ENCODE measurements at regions not wholly inside any gene's neighbourhood (a gene's known extent, or its start where the extent isn't known, plus 50 kb on each side); places are given as distances from the start of the nearest gene placed in this dataset.
"Not testable (repeated sequence)": the region's sequence is repeated elsewhere in the genome, so short reads cannot be mapped to it uniquely, and the experiment has no call there.

DNA sequence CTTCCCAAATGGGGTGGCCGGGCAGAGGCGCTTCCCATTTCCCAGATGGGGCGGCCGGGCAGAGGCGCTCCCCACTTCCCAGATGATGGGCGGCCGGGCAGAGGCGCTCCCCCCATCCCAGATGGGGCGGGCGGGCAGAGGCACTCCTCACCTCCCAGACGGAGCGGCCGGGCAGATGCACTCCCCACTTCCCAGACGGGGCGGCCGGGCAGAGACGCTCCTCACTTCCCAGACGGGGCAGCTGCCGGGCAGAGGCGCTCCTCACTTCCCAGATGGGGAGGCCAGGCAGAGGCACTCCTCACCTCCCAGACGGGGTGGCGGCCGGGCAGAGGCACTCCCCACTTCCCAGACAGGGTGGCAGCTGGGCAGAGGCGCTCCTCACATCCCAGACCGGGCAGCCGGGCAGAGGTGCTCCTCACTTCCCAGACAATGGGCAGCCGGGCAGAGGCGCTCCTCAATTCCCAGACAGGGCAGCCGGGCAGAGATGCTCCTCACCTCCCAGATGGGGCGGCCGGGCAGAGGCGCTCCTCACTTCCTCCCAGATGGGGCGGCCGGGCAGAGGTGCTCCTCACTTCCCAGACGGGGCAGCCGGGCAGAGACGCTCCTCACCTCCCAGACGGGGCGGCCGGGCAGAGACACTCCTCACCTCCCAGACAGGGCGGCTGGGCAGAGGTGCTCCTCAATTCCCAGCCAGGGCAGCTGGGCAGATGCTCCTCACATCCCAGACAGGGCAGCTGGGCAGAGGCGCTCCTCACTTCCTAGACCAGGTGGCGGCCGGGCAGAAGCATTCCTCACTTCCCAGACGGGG lies 345.0 kb downstream of the TUBA3C start:
- H3K9me3 ChIP-seq; H3K27ac ChIP-seq; H3K4me1 ChIP-seq; intact Hi-C loops (cut with DNase I); H3K36me3 ChIP-seq; H3K4me3 ChIP-seq; H3K27me3 ChIP-seq; DNase-seq (ENCODE audit: extremely low spot score in 2 of 2): not testable (repeated sequence)

DNA sequence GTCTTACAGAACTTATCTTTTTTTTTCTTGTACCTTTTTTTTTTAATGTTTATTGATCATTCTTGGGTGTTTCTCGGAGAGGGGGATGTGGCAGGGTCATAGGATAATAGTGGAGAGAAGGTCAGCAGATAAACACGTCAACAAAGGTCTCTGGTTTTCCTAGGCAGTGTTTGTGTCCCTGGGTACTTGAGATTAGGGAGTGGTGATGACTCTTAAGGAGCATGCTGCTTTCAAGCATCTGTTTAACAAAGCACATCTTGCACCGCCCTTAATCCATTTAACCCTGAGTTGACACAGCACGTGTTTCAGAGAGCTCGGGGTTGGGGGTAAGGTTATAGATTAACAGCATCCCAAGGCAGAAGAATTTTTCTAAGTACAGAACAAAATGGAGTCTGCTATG lies 345.9 kb downstream of the TUBA3C start:
- intact Hi-C loops (cut with DNase I); DNase-seq (ENCODE audit: extremely low spot score in 2 of 2); H3K4me1 ChIP-seq; H3K27ac ChIP-seq; H3K36me3 ChIP-seq; H3K9me3 ChIP-seq; H3K27me3 ChIP-seq; H3K4me3 ChIP-seq: not testable (repeated sequence)

DNA sequence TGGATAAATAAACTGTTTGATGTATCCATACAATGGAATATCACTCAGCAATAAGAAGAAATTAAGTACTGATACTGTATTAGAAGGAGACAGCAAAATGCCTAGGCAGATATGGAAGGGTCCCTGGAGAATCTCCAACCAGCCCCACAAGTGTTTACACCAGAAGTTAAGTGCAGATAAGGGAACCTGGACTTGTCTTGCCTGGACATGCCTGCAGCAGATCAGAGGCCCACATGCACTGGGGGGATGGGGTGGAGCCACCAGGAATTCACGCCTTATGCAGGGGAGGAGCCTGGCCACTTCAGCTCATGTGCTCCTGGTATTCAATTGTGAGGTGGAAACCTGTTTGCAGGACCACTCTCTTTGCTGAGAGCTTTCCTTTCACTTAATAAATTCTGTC lies 356.9 kb downstream of the TUBA3C start:
- intact Hi-C loops (cut with DNase I); DNase-seq (ENCODE audit: extremely low spot score in 2 of 2); H3K27ac ChIP-seq: not testable (repeated sequence)

DNA sequence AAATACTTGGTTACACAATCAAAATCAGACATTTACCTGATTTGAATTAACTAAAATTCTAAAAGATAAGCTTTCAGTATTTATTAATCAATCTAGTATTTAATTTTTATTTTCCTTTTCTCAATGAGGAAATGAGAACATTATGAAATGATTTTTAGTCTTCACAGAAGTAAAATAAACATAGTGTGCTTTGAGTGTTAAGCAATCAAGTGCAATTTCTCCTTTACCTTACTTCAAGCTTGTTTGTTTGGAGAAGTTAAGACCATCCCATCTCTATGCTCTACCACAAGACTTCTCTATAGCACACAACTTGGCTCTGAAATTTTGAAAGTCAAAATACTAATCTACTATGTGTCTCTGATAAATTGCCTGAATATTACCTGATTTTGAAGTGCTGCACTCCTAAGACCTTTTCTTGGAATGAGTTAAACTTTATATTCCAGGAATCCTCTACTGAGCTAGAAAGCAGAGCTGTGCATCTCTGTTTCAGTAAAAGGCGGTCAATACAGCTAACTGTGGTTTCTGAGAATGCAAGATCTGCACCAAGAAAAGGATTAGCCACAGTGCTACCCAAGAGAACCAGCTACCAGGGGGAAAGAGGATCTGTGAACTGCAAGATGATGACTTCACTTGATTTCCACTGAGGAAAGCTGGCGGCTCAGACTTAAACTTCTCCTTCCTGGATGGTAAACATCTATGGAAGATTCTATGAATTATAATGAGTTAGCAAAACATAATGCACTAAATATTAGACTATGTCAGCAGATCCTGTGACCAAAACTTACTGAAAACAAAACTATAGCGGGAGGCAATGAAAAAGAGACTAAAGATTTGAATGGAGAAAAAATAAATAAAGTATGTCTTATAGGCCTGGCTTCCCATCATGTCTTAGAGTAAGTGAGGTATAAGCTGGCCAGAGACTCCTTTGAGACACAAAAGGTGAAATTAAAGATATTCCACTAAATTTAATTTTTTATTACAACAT lies 358.7 kb downstream of the TUBA3C start:
- DNase-seq (ENCODE audit: extremely low spot score in 2 of 2); H3K4me3 ChIP-seq; H3K36me3 ChIP-seq; H3K4me1 ChIP-seq; intact Hi-C loops (cut with DNase I); H3K27me3 ChIP-seq; H3K9me3 ChIP-seq; H3K27ac ChIP-seq: not testable (repeated sequence)

More for the DNA sequence above, 356.9 kb downstream of the TUBA3C start:
- not testable (repeated sequence) for H3K36me3 ChIP-seq, H3K9me3 ChIP-seq, H3K4me1 ChIP-seq, H3K27me3 ChIP-seq, H3K4me3 ChIP-seq

DNA sequence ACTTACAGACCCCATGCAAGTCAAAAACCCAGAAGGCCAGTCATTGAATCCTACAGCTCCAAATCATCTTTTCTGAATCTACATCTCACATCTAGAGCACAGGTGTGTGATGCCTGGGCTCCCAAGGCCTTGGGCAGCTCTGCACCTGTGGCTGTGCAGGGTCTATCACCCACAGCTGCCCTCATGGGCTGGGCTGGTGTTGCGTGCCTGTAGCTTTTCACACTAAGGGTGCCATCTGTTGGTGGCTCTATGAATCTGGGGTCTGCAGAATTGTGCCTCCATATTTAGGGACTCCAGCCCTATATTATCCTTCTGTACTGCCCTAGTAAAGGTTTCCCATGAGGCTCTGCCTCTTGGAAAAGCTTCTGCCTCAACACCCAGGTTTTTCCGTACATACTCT lies 407.6 kb downstream of the TUBA3C start:
- H3K36me3 ChIP-seq; intact Hi-C loops (cut with DNase I); H3K27me3 ChIP-seq; H3K9me3 ChIP-seq; H3K4me1 ChIP-seq; H3K4me3 ChIP-seq; H3K27ac ChIP-seq; DNase-seq (ENCODE audit: extremely low spot score in 2 of 2): not testable (repeated sequence)

DNA sequence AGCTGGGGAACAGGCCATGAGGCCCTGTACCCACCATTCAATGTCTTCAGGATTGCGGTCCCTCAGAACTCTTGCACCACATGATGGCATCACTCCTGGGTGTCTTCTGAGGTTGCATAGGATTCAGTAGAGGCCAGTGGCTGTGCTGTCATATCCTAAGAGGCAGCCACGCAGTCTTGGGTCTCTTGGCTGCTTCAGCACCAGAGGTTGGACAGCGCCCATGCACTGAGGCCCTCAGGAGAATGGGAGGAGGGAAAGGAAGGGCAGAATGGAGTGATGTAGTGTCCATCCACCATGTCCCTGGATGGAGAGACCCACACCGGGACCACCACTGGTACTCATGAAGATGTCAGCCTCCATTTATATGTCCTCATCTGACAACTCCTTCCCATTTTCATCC lies 439.9 kb downstream of the TUBA3C start:
- H3K4me1 ChIP-seq; H3K36me3 ChIP-seq; intact Hi-C loops (cut with DNase I); H3K9me3 ChIP-seq; H3K27me3 ChIP-seq; H3K4me3 ChIP-seq; H3K27ac ChIP-seq; DNase-seq (ENCODE audit: extremely low spot score in 2 of 2): not testable (repeated sequence)

DNA sequence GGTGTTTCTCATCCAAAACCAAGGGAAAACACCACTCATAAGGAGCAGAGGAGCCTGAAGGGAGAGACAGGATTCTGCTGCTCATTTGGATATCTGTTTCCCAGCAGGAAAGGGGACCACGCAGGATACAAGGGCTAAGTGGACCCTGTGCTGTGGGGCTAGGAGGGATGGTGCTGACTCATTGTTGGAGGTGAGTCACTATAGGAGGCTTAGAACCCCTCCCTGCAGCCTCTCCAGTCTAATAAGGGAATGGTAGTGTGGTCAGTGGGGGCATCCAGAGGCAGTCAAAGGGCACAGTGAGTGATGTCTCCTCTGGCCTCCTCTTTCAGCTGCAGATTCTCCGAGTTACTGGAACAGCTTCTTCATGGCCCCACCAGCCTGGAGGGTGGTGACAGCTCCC lies 442.3 kb downstream of the TUBA3C start:
- Histone ChIP-seq H3K27ac (no peak overlapping the region), H3K4me1 (no peaks in the 10 kb centered on the region), H3K27me3 (no peaks in the 10 kb centered on the region), H3K9me3 (no peaks in the 10 kb centered on the region), H3K4me3 (no peak overlapping the region), H3K36me3 (no peaks in the 10 kb centered on the region)
- TF ChIP-seq POLR2A (IDR thresholded peaks at IDR 0.05) (no peak), POLR2AphosphoS5 (IDR thresholded peaks at IDR 0.05; ENCODE audit: insufficient read depth in 1 of 2, low read depth in 1 of 2) (no peak)
- TF ChIP-seq, protein P1, sequence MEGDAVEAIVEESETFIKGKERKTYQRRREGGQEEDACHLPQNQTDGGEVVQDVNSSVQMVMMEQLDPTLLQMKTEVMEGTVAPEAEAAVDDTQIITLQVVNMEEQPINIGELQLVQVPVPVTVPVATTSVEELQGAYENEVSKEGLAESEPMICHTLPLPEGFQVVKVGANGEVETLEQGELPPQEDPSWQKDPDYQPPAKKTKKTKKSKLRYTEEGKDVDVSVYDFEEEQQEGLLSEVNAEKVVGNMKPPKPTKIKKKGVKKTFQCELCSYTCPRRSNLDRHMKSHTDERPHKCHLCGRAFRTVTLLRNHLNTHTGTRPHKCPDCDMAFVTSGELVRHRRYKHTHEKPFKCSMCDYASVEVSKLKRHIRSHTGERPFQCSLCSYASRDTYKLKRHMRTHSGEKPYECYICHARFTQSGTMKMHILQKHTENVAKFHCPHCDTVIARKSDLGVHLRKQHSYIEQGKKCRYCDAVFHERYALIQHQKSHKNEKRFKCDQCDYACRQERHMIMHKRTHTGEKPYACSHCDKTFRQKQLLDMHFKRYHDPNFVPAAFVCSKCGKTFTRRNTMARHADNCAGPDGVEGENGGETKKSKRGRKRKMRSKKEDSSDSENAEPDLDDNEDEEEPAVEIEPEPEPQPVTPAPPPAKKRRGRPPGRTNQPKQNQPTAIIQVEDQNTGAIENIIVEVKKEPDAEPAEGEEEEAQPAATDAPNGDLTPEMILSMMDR (IDR thresholded peaks at IDR 0.05), result no peak
- intact Hi-C loops (cut with DNase I), result no loop called here
- DNase-seq (ENCODE audit: extremely low spot score in 2 of 2), result no peak

DNA sequence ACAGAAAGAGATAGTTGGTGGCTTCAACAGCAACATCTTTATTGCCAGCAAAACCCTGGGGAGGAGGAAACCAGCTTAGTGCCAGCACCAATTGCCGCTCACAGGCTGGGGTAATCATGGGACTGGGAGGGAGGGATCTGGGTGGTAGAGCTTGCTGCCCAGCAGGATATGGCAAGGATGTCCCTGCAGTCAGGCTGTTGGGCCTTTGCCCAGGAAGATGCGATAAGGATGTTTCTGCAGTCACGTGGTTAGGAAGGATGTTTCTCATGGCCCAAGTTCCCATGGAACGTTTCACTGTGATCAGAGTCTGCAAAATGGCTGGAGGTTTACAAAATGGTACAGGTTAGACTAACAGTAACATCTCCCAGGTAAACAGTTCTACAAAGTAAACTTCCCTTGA lies 443.5 kb downstream of the TUBA3C start:
- intact Hi-C loops (cut with DNase I); H3K27ac ChIP-seq; H3K36me3 ChIP-seq; H3K4me1 ChIP-seq; H3K9me3 ChIP-seq; H3K27me3 ChIP-seq; DNase-seq (ENCODE audit: extremely low spot score in 2 of 2); H3K4me3 ChIP-seq: not testable (repeated sequence)

DNA sequence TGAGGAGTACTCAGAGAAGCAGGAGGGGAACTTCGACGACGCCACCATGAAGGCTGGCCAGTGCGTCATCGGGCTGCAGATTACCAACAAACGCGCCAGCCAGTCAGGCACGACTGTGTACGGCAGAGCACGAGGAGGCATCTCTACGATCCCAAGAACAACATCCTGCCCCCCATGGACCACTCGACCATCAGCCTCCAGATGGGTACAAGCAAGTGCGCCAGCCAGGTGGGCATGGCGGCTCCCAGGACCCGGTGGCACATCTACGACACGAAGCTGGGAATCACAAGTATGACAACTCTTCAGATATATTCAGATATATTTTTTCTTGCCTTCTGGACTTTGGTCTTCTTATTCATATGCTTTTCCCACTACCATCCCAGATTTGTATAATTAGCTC lies 454.5 kb downstream of the TUBA3C start:
- H3K27me3 ChIP-seq; H3K27ac ChIP-seq; DNase-seq (ENCODE audit: extremely low spot score in 2 of 2); H3K9me3 ChIP-seq; H3K4me3 ChIP-seq; intact Hi-C loops (cut with DNase I); H3K4me1 ChIP-seq; H3K36me3 ChIP-seq: not testable (repeated sequence)

DNA sequence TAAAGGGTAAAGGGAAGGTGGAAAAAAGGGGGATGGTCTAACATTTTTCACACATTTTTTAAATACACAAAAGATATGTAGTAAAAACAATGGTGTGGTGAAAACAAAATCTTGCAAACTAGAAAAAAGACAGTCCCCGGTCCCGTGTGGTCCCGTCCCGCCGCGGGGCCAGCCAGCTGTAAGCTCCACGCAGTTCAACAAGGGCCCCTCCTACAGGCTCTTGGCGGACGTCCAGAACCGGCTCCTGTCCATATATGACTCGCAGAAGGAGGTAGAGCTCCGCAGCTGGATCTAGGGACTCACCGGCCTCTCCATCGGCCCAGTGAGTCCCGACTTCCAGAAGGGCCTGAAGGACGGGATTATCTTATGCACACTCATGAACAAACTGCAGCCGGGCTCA lies 455.1 kb downstream of the TUBA3C start:
- DNase-seq (ENCODE audit: extremely low spot score in 2 of 2); intact Hi-C loops (cut with DNase I); H3K4me3 ChIP-seq; H3K4me1 ChIP-seq; H3K9me3 ChIP-seq; H3K36me3 ChIP-seq; H3K27ac ChIP-seq; H3K27me3 ChIP-seq: not testable (repeated sequence)

DNA sequence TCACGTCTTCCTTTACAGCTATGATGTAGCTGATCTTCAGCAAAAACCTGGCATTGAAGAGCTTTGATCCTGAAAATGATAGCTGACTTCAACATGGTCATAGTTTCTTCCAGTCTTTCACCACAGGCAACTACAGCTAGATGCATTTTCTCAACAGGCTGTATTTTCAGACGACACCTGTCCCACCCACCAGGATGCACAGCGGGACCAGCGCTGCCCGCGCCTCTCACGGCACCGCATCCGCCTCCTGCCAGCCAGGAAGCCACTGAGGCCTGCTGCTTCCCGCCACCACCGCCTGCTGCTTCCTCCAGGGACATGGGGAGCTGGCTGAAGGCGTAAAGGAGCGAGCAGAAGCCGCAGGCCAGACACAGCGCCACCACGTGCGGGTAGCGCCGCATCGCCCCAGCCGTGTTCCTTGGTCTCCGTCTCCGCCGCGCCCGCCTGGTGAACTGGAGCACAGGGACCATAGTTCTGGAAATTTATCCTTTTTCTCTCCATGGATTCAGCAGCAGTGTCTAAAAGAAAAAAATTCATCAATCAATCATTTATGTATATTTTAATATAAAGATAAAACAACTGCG lies 456.3 kb downstream of the TUBA3C start:
- intact Hi-C loops (cut with DNase I); H3K27ac ChIP-seq; H3K4me1 ChIP-seq; H3K4me3 ChIP-seq; DNase-seq (ENCODE audit: extremely low spot score in 2 of 2); H3K36me3 ChIP-seq; H3K9me3 ChIP-seq; H3K27me3 ChIP-seq: not testable (repeated sequence)
